ENCODE measurements at regions not wholly inside any gene's neighbourhood (a gene's known extent, or its start where the extent isn't known, plus 50 kb on each side); places are given as distances from the start of the nearest gene placed in this dataset.

GRCh38 chr12:115144425-115144824 is 460.4 kb upstream of the TBX3 start:
- TF ChIP-seq CTCF (IDR thresholded peaks at IDR 0.05), result no peak
- TF ChIP-seq POLR2A (IDR thresholded peaks at IDR 0.05), result no peak

Data from Peyer's patch (tissue), 4 donors.